Glutamatergic neuron (in vitro differentiated cells): ENCODE measurements at regions not wholly inside any gene's neighbourhood (a gene's known extent, or its start where the extent isn't known, plus 50 kb on each side); places are given as distances from the start of the nearest gene placed in this dataset.

ENCODE experiments used
- DNase-seq: peaks from one replicate; pipeline ENCODE4 v3.0.0; 2022
- H3K27ac Mint-ChIP-seq: one replicate; pipeline ENCODE4 v1.8.0; 2020; ENCODE audit warnings: mild to moderate bottlenecking, mixed read lengths, inconsistent platforms; ENCODE audit not compliant: unreplicated experiment
- H3K27me3 Mint-ChIP-seq: one replicate; pipeline ENCODE4 v1.8.0; 2020; ENCODE audit warnings: mild to moderate bottlenecking, moderate library complexity, mixed read lengths, inconsistent platforms; ENCODE audit not compliant: unreplicated experiment
- H3K36me3 Mint-ChIP-seq: one replicate; pipeline ENCODE4 v1.8.0; 2020; ENCODE audit warnings: mild to moderate bottlenecking, mixed read lengths, inconsistent platforms; ENCODE audit not compliant: unreplicated experiment
- H3K4me1 Mint-ChIP-seq: one replicate; pipeline ENCODE4 v1.8.0; 2020; ENCODE audit warnings: mild to moderate bottlenecking, low read depth, mixed read lengths, inconsistent platforms; ENCODE audit not compliant: unreplicated experiment
- H3K4me3 Mint-ChIP-seq: one replicate; pipeline ENCODE4 v1.8.0; 2020; ENCODE audit warnings: mild to moderate bottlenecking, mixed read lengths, inconsistent platforms; ENCODE audit not compliant: unreplicated experiment
- H3K9me3 Mint-ChIP-seq: one replicate; pipeline ENCODE4 v1.8.0; 2020; ENCODE audit warnings: mild to moderate bottlenecking, moderate library complexity, mixed read lengths, inconsistent platforms; ENCODE audit not compliant: unreplicated experiment
- CTCF ChIP-seq: fragments of 200-600 bp; sonication (generic); IDR thresholded peaks from one replicate; pipeline ENCODE4 v1.5.0; 2021; ENCODE audit not compliant: partially characterized antibody, unreplicated experiment

GRCh38 chr2:236793023-236794011 is 223.7 kb downstream of the ACKR3 start:
- Mint-ChIP-seq H3K4me3 (no peak overlapping the region), H3K36me3 (no peaks in the 10 kb centered on the region), H3K9me3 (no peaks in the 10 kb centered on the region), H3K27me3 (no peaks in the 10 kb centered on the region), H3K4me1 (peaks cover 4% of the 10 kb centered on the region), H3K27ac (no peak overlapping the region)
- no peak for TF ChIP-seq CTCF
- no peak for DNase-seq

GRCh38 chr2:236794176-236794957 is 224.7 kb downstream of the ACKR3 start:
- Mint-ChIP-seq H3K27me3 (no peaks in the 10 kb centered on the region), H3K36me3 (no peaks in the 10 kb centered on the region), H3K9me3 (no peaks in the 10 kb centered on the region), H3K4me3 (no peak overlapping the region), H3K4me1 (peaks cover 4% of the 10 kb centered on the region), H3K27ac (no peak overlapping the region)
- DNase-seq, result no peak
- TF ChIP-seq CTCF, result no peak

GRCh38 chr2:236795169-236795860 is 225.7 kb downstream of the ACKR3 start:
- Mint-ChIP-seq H3K36me3 (no peaks in the 10 kb centered on the region), H3K4me3 (no peak overlapping the region), H3K4me1 (peaks cover 4% of the 10 kb centered on the region), H3K27ac (no peak overlapping the region), H3K9me3 (no peaks in the 10 kb centered on the region), H3K27me3 (no peaks in the 10 kb centered on the region)
- no peak for TF ChIP-seq CTCF
- DNase-seq, result no peak

- H3K4me3 Mint-ChIP-seq, result no peak overlapping the region
- no peak overlapping the region for H3K27ac Mint-ChIP-seq
- no peak for TF ChIP-seq CTCF
- DNase-seq, result no peak
- no peaks in the 10 kb centered on the region for H3K9me3 Mint-ChIP-seq
- H3K27me3 Mint-ChIP-seq, result no peaks in the 10 kb centered on the region
- peaks cover under 1% of the 10 kb centered on the region for H3K36me3 Mint-ChIP-seq
- H3K4me1 Mint-ChIP-seq, result peaks cover 4% of the 10 kb centered on the region
Measured at GRCh38 chr2:236795861-236796219, 226.2 kb downstream of the ACKR3 start.
